ENCODE measurements at regions not wholly inside any gene's neighbourhood (a gene's known extent, or its start where the extent isn't known, plus 50 kb on each side); places are given as distances from the start of the nearest gene placed in this dataset.

DNA sequence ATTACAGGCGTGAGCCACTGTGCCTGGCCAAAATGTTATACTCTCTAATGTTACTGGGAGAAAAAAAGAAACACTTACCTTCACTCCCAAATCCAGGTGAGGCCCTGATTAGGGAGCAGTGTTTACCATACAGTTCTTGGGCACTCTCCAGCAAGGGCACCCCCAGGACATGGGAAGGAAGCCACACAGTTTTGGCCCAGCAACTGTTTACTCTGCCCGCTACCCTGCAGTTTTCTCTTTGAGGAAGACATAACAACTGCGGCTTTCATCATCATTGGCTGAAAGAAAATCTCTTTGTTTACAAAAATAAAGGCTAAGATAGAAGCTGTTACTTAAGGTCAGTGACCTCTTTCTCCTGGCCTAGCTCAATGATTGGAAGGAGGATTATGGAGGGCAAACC, 145.5 kb upstream of the DUSP21 start:
- no peak overlapping the region for H3K4me3 ChIP-seq (ENCODE audit: low read depth, low read length)
- no peaks in the 10 kb centered on the region for H3K36me3 ChIP-seq (ENCODE audit: control insufficient read depth in 2 of 2, insufficient read depth in 1 of 2, low read length in 2 of 2)
- ChIA-PET POLR2A (no interaction called here), CTCF (no interaction called here)
- no peaks in the 10 kb centered on the region for H3K9me3 ChIP-seq (ENCODE audit: control insufficient read depth, insufficient read depth, low read depth, low read length)
- no peak overlapping the region for H3K27ac ChIP-seq (ENCODE audit: extremely low read depth, low read depth, low read length)
- H3K4me1 ChIP-seq (ENCODE audit: control insufficient read depth, insufficient read depth, low read length) = peaks cover 4% of the 10 kb centered on the region; the same call in 1 of the 2 replicates
- TF ChIP-seq ZNF501 (tag by site-specific recombination; IDR thresholded peaks at IDR 0.05) (no peak), ZNF274 (IDR thresholded peaks at IDR 0.05; ENCODE audit: low read length) (no peak), ZNF274 (tag by site-specific recombination; IDR thresholded peaks at IDR 0.05; ENCODE audit: borderline replicate concordance) (no peak), ZNF600 (tag by site-specific recombination; IDR thresholded peaks at IDR 0.05) (no peak), ZNF138 (tag by site-specific recombination; IDR thresholded peaks at IDR 0.05; ENCODE audit: borderline replicate concordance) (no peak), ZNF76 (tag by site-specific recombination; IDR thresholded peaks at IDR 0.05; ENCODE audit: borderline replicate concordance, low read depth) (no peak), ZNF747 (tag by site-specific recombination; IDR thresholded peaks at IDR 0.05) (no peak)
- TF ChIP-seq, protein P1, sequence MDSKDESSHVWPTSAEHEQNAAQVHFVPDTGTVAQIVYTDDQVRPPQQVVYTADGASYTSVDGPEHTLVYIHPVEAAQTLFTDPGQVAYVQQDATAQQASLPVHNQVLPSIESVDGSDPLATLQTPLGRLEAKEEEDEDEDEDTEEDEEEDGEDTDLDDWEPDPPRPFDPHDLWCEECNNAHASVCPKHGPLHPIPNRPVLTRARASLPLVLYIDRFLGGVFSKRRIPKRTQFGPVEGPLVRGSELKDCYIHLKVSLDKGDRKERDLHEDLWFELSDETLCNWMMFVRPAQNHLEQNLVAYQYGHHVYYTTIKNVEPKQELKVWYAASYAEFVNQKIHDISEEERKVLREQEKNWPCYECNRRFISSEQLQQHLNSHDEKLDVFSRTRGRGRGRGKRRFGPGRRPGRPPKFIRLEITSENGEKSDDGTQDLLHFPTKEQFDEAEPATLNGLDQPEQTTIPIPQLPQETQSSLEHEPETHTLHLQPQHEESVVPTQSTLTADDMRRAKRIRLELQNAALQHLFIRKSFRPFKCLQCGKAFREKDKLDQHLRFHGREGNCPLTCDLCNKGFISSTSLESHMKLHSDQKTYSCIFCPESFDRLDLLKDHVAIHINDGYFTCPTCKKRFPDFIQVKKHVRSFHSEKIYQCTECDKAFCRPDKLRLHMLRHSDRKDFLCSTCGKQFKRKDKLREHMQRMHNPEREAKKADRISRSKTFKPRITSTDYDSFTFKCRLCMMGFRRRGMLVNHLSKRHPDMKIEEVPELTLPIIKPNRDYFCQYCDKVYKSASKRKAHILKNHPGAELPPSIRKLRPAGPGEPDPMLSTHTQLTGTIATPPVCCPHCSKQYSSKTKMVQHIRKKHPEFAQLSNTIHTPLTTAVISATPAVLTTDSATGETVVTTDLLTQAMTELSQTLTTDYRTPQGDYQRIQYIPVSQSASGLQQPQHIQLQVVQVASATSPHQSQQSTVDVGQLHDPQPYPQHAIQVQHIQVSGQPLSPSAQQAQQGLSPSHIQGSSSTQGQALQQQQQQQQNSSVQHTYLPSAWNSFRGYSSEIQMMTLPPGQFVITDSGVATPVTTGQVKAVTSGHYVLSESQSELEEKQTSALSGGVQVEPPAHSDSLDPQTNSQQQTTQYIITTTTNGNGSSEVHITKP (tag by site-specific recombination; IDR thresholded peaks at IDR 0.05) = no peak
- TF ChIP-seq, protein P2, sequence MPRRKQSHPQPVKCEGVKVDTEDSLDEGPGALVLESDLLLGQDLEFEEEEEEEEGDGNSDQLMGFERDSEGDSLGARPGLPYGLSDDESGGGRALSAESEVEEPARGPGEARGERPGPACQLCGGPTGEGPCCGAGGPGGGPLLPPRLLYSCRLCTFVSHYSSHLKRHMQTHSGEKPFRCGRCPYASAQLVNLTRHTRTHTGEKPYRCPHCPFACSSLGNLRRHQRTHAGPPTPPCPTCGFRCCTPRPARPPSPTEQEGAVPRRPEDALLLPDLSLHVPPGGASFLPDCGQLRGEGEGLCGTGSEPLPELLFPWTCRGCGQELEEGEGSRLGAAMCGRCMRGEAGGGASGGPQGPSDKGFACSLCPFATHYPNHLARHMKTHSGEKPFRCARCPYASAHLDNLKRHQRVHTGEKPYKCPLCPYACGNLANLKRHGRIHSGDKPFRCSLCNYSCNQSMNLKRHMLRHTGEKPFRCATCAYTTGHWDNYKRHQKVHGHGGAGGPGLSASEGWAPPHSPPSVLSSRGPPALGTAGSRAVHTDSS (tag by site-specific recombination; IDR thresholded peaks at IDR 0.05) = no peak
- TF ChIP-seq, protein P3, sequence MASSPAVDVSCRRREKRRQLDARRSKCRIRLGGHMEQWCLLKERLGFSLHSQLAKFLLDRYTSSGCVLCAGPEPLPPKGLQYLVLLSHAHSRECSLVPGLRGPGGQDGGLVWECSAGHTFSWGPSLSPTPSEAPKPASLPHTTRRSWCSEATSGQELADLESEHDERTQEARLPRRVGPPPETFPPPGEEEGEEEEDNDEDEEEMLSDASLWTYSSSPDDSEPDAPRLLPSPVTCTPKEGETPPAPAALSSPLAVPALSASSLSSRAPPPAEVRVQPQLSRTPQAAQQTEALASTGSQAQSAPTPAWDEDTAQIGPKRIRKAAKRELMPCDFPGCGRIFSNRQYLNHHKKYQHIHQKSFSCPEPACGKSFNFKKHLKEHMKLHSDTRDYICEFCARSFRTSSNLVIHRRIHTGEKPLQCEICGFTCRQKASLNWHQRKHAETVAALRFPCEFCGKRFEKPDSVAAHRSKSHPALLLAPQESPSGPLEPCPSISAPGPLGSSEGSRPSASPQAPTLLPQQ (tag by site-specific recombination; IDR thresholded peaks at IDR 0.05) = no peak

DNA sequence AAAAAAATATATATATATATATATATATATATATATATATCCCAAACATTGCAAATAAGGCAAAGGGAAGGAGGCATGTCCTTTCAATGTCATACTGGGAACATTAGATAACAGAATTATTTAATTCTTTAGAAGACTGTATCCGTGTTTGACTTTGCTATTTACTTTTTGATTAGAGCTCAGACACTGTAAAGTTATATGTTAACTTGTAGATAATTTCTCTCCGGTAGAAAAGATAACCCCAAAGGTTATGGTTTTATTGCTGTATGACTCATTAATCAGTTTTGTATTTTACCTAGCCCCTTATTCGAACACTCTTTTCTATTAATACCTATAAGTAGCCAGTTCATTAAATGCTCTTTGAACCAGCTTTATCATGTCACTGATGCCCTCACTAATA, 150.6 kb upstream of the DUSP21 start:
- Histone ChIP-seq H3K4me1 (ENCODE audit: control insufficient read depth, insufficient read depth, low read length) (peaks cover 8% of the 10 kb centered on the region), H3K36me3 (ENCODE audit: control insufficient read depth in 2 of 2, insufficient read depth in 1 of 2, low read length in 2 of 2) (no peaks in the 10 kb centered on the region), H3K9me3 (ENCODE audit: control insufficient read depth, insufficient read depth, low read depth, low read length) (no peaks in the 10 kb centered on the region), H3K27ac (ENCODE audit: extremely low read depth, low read depth, low read length) (no peak overlapping the region), H3K4me3 (ENCODE audit: low read depth, low read length) (no peak overlapping the region)
- ChIA-PET POLR2A (interaction anchor here (0.7 kb wide), 1 partner anchor 8 kb away, joined by 4 read pairs; no protein-coding TSS in a partner anchor), CTCF (no interaction called here)
- peak; percentile 61 for TF ChIP-seq ZXDB (tag by site-specific recombination; IDR thresholded peaks at IDR 0.05)
- TF ChIP-seq, protein P4, sequence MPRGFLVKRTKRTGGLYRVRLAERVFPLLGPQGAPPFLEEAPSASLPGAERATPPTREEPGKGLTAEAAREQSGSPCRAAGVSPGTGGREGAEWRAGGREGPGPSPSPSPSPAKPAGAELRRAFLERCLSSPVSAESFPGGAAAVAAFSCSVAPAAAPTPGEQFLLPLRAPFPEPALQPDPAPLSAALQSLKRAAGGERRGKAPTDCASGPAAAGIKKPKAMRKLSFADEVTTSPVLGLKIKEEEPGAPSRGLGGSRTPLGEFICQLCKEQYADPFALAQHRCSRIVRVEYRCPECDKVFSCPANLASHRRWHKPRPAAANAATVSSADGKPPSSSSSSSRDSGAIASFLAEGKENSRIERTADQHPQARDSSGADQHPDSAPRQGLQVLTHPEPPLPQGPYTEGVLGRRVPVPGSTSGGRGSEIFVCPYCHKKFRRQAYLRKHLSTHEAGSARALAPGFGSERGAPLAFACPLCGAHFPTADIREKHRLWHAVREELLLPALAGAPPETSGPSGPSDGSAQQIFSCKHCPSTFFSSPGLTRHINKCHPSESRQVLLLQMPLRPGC (tag by site-specific recombination; IDR thresholded peaks at IDR 0.05) = no peak
- TF ChIP-seq, protein P5, sequence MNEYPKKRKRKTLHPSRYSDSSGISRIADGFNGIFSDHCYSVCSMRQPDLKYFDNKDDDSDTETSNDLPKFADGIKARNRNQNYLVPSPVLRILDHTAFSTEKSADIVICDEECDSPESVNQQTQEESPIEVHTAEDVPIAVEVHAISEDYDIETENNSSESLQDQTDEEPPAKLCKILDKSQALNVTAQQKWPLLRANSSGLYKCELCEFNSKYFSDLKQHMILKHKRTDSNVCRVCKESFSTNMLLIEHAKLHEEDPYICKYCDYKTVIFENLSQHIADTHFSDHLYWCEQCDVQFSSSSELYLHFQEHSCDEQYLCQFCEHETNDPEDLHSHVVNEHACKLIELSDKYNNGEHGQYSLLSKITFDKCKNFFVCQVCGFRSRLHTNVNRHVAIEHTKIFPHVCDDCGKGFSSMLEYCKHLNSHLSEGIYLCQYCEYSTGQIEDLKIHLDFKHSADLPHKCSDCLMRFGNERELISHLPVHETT (tag by site-specific recombination; IDR thresholded peaks at IDR 0.05) = no peak
- TF ChIP-seq ZNF335 (tag by site-specific recombination; conservative IDR thresholded peaks at IDR 0.05) = no peak
- TF ChIP-seq, protein P6, sequence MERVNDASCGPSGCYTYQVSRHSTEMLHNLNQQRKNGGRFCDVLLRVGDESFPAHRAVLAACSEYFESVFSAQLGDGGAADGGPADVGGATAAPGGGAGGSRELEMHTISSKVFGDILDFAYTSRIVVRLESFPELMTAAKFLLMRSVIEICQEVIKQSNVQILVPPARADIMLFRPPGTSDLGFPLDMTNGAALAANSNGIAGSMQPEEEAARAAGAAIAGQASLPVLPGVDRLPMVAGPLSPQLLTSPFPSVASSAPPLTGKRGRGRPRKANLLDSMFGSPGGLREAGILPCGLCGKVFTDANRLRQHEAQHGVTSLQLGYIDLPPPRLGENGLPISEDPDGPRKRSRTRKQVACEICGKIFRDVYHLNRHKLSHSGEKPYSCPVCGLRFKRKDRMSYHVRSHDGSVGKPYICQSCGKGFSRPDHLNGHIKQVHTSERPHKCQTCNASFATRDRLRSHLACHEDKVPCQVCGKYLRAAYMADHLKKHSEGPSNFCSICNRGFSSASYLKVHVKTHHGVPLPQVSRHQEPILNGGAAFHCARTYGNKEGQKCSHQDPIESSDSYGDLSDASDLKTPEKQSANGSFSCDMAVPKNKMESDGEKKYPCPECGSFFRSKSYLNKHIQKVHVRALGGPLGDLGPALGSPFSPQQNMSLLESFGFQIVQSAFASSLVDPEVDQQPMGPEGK (tag by site-specific recombination; IDR thresholded peaks at IDR 0.05) = no peak
- TF ChIP-seq, protein P2 (tag by site-specific recombination; IDR thresholded peaks at IDR 0.05) = no peak
- TF ChIP-seq ZNF791 (tag by site-specific recombination; IDR thresholded peaks at IDR 0.05) = no peak
- 0 out of 2 replicates have a peak, but pooled peaks have one; percentile 30 for TF ChIP-seq TCF7L2 (IDR thresholded peaks at IDR 0.05; ENCODE audit: borderline replicate concordance, low read depth, low read length)
